Stimulated activated CD4-positive, alpha-beta T cell treated with anti-CD3 and anti-CD28 coated beads, Interleukin-15, amount 100 ng/mL, for 48 hours (primary cell): ENCODE measurements at regions not wholly inside any gene's neighbourhood (a gene's known extent, or its start where the extent isn't known, plus 50 kb on each side); places are given as distances from the start of the nearest gene placed in this dataset.
"Not testable (repeated sequence)": the region's sequence is repeated elsewhere in the genome, so short reads cannot be mapped to it uniquely, and the experiment has no call there.

Source experiments
- DNase-seq, 2 donors: peaks; one replicate each; pipeline ENCODE4 v3.0.0-alpha.2; 2020; ENCODE audit warnings: low read depth in 2 of 2

- DNase-seq = no peak
Observed at GRCh38 chr20:59460352-59460751, 144.0 kb upstream of the PHACTR3 start.

DNA sequence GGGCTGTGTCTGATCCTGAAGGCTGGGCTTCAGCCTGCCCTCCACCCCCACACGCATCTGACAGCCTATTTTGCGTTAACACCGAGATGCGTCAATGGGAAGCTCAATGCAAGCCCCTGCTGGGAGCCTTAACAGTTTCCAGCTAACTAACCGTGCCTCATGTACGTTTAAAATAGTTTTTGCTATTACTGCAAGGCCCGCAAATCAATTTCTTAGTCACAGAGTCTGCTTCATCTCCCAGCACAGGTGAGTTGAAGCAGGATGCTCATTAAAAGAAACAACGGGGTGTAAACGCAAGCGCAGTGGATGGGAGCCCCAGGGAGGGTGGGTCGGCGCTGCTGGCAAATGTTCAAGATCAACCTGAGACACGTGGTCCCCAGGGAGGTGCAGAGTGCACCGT, 142.8 kb upstream of the PHACTR3 start:
- DNase-seq = no peak

- DNase-seq = no peak
Observed at GRCh38 chr20:59462249-59462648, 142.1 kb upstream of the PHACTR3 start.

DNA sequence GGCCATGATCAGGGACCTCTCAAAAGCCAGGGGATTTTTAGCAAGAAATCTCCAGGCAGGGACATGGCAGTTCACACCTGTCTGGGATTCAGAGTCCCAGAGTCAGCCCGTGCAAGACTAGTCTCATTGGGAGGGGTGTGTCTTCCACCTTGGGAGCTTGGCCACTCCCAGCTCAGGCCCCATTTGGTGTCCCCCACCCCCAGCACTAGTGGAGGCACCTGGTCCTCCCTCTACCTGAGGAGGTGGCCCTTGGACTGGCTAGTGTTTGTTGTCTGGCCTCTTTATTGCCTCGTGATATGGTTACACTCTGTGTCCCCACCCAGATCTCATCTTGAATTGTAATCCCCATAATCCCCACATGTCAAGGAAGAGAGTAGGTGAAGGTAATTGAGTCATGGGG, 140.8 kb upstream of the PHACTR3 start:
- DNase-seq = no peak

DNA sequence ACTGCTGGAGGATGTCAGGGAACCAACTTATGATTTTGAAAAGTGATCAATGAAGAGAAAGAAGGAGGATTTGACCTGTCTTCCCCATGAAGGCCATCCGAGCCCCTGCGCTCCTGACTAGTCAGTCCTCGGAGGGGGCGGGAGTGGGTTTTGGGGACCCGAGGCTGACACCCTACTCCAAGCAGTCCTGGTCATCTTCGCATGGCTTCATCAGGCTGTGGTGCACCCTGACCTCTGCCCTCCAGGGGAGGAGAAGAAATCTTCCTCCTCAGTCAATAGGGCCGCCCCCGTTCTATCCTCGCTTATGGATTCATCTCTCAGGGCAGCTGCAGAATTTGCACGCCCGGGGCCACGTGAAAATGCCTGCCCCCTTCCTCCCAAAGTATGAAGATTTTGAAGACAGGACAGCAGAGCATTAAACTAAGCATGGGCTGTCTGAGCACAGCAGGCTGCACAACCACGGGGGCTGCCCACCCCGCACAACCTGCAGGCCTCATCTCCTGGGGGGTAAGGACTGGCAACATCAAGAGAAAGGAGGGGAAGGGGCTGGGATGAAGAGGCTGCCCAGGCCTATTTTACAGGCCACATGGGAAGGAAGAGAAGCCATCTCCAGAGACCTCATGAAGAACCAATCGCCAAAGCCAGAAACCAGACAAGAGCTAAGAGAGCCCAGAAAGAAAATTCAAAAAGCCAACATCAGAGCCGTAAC, 138.1 kb upstream of the PHACTR3 start:
- DNase-seq = no peak

GRCh38 chr20:59468831-59469230, 135.5 kb upstream of the PHACTR3 start:
- no peak for DNase-seq

DNA sequence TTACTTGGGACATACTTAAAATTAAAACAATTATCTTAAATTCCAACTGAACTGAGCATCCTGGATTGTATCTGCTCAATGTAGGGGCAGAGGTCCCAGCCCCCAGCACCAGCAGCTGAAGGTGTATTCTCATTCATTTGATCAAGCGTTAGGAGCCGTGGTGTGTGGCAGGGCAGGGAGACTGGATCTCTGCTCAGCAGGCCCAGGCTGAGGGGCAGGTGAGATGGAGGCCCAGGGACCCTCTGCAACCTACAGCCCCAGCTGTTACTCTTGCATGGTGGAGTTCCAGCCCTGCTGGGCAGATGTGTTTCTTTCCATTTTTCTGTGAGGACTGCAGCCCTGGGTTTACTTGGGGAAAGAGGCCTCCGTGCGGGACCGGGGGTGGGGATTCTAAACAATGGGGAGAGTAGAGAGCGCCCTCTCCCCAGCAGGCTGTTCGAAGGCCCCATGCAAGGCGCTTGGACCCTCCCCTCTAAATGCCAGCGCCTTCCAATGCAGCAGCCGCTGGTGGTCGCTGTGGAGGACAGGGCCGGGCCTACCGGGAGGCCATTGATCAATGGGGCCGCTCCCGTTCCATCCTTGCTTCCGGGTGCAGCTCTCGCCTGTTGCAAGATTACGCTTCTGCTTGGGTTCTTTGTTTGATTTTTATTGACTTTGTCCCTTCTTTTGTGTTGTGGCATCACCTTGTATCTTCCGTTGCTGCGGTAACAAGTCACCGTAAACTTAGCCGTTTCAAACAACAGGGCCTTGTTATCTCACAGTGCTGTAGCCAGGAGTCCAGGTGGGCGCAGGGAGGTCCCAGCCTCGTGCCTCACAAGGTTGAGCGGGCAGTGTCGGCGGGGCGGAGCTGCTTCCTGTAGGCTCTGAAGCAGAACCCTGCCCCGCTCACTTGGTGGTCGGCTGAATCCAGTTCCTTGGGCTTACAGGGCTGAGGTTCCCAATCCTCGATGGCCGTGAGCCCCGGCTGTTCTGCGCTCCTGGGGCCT, 134.8 kb upstream of the PHACTR3 start:
- no peak for DNase-seq

- DNase-seq = no peak
Observed at GRCh38 chr20:59470521-59470920, 133.8 kb upstream of the PHACTR3 start.

- no peak for DNase-seq
Observed at GRCh38 chr20:59471653-59472421, 132.5 kb upstream of the PHACTR3 start.

DNA sequence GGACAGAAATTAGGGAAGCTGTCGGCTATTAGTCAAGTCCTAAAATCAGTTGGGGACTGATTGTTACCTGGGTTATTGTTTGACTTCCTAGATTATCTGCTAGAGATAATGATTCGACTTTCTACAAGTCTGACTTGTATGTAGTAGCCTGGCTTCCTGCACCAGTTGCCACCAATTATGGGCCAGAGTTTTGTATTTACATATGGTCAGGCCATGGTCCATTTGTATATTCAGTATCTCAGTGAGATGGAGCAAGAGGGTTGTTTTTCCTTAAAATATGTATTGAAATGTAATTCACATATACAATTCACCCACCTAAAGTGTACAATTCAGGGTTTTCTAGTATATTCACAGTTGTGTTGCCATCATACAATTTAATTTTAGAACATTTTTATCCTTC, 130.6 kb upstream of the PHACTR3 start:
- no peak for DNase-seq

GRCh38 chr20:59481067-59481466, 123.3 kb upstream of the PHACTR3 start:
- DNase-seq = no peak

DNA sequence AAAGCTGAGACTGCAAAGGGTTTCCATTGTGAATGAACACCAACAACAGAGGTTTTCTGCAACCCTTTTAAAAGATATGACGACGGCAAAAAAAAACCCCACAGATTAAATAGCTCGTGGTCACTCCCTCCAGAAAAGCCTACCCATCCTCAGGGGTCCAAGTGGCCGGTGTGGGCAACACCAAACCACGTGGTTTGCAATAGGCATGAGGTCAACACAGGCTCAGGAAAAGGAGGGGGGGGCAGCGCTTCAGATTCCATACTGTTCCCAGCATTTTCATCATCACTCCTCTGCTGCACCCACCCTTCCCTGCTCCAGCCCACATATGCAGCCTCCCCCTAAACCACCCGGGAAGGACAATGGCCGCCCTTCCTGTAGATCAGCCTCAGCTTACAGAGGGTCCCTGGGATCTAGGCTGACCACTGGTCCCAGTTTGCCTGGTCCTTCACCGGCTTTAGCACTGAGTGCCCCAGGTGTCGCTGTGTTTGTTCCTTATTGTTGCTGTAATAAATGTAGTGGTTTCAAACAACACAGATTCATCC, 122.8 kb upstream of the PHACTR3 start:
- DNase-seq = no peak

- DNase-seq = no peak
Observed at GRCh38 chr20:59482351-59483187, 121.8 kb upstream of the PHACTR3 start.

DNA sequence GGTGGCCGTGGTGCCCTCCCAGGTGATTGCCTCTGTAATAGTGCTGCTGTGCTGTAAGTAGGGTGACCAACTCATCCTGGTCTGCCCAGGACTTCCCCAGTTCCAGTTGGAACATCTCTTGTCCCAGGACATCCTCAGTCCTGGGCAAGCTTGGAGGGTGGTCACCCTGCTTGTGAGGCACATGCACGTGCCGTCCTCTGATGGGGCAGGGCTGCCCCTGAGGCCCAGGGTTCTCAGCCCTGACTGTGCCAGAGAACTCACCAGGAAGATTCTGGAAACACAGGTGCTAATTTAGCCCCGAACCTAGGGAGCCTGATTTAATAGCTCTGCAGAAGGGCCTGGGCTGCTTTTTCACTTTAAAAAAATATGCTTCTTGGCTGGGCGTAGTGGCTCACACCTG, 120.9 kb upstream of the PHACTR3 start:
- no peak for DNase-seq

DNA sequence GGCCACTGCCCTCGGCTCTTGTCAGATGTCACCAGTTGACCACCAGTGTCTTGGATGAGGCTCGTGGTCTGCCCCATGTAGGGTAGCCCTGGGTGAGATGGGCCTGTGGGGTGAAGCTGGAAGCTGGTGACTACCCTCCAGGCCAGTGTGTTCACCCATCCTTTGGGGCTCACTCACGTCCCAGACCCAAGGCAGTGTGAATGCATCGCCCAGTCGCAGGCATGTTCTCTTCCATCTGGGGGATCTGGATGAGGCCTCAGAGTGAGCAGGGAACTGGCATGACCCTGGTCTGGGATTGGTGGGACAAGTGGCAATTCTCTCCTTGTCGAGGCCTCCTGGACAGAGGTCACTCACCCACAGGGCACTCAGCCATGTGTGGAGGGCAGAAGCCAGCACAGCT, 120.1 kb upstream of the PHACTR3 start:
- DNase-seq = no peak

- DNase-seq = no peak
Observed at GRCh38 chr20:59485576-59486454, 118.5 kb upstream of the PHACTR3 start.

- not testable (repeated sequence) for DNase-seq
Observed at GRCh38 chr20:59488459-59488858, 115.9 kb upstream of the PHACTR3 start.

DNA sequence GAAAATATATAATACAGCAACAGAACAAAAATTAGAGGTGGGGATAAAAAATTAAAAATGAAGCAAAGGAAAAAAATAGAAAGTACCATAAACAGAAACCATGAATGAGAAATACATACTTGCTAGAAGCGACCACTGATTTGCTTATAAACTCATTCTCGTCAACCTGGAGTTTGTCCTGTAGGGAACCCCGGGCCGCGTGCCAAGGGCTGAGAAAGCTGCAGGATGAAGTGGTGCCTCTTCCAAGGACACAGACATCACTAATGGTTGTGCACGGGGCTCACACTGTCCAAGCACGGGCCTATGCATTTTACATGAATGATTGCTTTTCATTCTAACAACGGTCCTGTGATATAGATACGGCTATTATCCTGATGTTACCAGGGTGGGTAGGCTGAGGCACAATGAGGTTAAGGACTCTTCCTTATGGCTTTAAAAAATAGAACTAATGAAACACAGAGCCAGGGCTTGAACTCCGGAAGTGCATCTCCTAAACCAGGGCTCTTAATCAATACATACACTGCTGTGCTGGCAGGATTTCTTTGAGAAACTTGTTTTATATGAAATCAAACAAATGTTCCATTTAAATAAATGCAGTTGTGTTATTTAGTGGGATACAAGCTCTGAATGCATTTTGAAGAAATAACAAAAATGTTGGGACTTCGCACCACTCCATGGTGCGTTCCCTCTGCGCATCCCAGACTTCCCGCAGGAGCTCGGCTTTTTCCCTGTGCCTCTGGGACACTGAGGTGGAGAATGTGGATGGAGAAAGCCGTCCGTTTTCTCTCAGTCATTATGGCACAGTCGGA, 113.9 kb upstream of the PHACTR3 start:
- not testable (repeated sequence) for DNase-seq

DNA sequence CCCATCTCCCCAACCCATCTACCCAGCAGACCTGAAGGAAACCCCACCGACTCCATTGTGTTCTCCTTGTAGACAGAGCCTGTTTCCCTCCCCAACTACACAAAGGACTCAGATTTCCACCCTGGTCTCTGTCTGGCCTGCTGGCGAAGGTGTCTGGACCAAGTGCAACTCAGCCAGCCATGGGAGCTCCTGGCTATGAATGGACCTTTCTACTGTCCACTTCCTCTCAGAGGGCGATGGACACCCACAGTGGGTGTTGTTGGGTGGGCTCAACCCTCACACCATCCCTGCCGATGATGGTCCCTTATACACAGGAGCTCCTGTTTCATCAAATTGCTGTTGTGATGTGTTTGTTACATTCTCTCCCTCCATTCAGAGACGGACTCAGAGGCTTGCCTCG, 112.5 kb upstream of the PHACTR3 start:
- DNase-seq = no peak
